GM19452 (cell line): ENCODE measurements at regions not wholly inside any gene's neighbourhood (a gene's known extent, or its start where the extent isn't known, plus 50 kb on each side); places are given as distances from the start of the nearest gene placed in this dataset.

Source experiments
- ATAC-seq: cut with Tn5 transposase; IDR thresholded peaks from one replicate; pipeline ENCODE4 v1.9.1; 2021; ENCODE audit not compliant: unreplicated experiment

GRCh38 chr2:219769090-219769910, 141.9 kb downstream of the SLC4A3 start:
- ATAC-seq = no peak

GRCh38 chr2:219772103-219772635, 144.7 kb downstream of the SLC4A3 start:
- ATAC-seq = no peak

DNA sequence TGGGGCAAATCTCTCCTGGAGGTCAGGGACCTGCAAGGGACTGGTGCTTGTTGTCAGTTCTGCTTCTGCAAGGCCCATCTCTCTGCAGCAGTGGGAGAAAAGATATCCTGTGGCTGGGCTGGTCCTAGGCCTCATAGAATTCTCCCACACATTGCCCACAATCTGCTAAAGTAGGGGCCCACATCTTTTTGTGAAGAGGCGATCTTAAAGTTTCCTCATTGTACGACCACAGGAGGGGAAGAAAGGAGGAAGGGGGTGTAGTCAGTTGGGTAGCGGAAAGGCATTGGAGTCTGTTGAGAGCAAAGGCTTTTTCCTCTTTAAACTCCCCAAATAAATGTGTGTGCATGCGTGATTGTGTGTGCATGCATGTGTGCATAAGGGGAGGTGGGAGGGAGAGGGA, 145.3 kb downstream of the SLC4A3 start:
- no peak for ATAC-seq

- ATAC-seq = no peak
These were observed 148.1 kb downstream of the SLC4A3 start for GRCh38 chr2:219775506-219775905.

- no peak for ATAC-seq
These were observed 150.0 kb downstream of the SLC4A3 start for GRCh38 chr2:219777388-219777787.

DNA sequence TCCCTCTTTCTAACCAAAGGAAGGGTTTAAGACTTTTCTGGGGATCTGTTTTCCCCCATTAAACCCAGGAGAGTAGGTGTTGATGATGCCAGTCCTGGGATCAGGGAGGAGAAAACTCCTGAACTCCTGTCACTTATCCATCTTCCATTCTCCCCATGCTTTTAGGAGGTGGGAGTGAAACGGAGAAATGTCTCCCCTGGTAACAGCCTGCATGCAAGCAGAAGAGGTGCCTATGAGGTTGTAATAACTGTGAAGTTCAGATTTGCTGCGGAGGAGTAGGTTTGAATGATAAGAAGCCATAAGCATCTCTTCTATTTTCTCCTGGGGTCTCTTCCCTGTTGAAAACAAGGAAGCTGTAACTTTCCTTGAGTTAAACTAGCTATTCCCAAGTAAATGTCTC, 150.8 kb downstream of the SLC4A3 start:
- ATAC-seq = no peak

DNA sequence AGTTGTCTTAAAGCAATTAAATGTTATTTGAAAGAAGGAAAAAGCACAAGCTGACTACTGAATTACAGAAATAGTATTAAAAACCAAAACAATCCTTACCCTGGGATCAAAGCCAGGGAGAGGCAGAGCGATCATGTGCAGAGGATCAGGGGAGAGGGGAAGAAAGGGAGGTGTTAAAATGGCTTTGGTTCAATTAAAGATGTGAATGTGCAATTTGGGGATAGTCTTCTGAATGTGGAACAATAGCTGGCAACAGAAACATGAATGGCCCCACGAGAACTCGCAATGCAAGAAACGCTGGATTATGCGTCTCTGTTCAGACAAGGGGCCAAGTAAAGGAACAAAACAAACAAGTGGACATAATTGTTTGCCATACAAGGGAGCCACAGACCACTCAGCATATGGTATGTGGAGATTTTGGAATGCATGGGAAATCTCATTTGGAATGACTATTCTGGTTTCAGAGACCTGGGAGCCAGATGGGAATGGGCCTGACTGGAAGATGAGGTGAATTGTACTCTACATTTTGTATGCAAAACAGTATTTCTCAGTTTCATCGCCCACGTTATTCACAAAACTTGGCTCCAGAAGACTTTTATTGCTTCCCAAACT, 155.4 kb downstream of the SLC4A3 start:
- ATAC-seq = no peak

- no peak for ATAC-seq
These were observed 156.0 kb downstream of the SLC4A3 start for GRCh38 chr2:219783359-219783975.

- no peak for ATAC-seq
These were observed 156.7 kb downstream of the SLC4A3 start for GRCh38 chr2:219784178-219784577.

GRCh38 chr2:219789476-219789875, 162.0 kb downstream of the SLC4A3 start:
- ATAC-seq = no peak

- no peak for ATAC-seq
These were observed 165.0 kb downstream of the SLC4A3 start for GRCh38 chr2:219792446-219792845.

DNA sequence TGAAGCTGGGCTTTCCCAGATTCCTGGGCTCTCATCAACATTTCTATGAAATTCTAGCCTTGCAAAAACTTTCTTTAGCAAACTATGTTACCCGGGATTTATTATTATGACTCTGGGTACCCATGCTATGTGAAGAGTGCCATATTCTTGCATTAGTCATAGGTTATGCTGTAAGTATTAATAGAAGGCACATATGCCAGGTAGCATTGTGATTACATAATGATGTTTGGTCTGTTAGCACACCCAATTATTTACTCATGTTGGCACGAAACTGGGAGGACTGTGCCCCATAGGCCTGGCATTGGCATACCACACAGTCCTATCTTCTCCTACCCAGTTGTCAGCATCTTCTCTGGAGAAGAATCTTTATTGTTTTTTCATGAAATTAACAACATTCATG, 171.0 kb downstream of the SLC4A3 start:
- ATAC-seq = no peak

GRCh38 chr2:219803294-219803693, 175.9 kb downstream of the SLC4A3 start:
- no peak for ATAC-seq

- no peak for ATAC-seq
These were observed 183.5 kb downstream of the SLC4A3 start for GRCh38 chr2:219810895-219811294.

DNA sequence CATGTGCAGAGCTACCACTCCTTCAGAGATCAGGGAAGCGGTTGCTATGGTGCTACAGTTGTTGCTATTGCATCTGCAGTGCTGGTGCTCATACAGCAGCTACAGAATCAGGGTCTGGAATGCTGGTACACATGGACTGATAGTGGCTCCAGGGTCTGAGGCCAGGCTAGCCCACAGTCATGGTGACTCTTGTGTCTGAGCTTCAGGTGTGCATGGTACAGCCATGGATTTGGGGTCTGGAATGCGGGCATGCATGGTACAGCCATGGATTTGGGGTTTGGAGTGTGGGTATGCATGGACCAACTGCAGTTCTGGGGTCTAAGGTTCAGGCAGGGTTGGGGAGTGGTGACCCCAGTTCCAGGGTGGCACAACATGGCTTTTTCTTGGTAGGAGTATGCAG, 185.2 kb downstream of the SLC4A3 start:
- no peak for ATAC-seq

- no peak for ATAC-seq
These were observed 193.3 kb downstream of the SLC4A3 start for GRCh38 chr2:219820767-219821166.

- no peak for ATAC-seq
These were observed 196.1 kb downstream of the SLC4A3 start for GRCh38 chr2:219823574-219823973.

GRCh38 chr2:219824996-219825395, 197.6 kb downstream of the SLC4A3 start:
- ATAC-seq = no peak

GRCh38 chr2:219828127-219828526, 200.7 kb downstream of the SLC4A3 start:
- no peak for ATAC-seq

DNA sequence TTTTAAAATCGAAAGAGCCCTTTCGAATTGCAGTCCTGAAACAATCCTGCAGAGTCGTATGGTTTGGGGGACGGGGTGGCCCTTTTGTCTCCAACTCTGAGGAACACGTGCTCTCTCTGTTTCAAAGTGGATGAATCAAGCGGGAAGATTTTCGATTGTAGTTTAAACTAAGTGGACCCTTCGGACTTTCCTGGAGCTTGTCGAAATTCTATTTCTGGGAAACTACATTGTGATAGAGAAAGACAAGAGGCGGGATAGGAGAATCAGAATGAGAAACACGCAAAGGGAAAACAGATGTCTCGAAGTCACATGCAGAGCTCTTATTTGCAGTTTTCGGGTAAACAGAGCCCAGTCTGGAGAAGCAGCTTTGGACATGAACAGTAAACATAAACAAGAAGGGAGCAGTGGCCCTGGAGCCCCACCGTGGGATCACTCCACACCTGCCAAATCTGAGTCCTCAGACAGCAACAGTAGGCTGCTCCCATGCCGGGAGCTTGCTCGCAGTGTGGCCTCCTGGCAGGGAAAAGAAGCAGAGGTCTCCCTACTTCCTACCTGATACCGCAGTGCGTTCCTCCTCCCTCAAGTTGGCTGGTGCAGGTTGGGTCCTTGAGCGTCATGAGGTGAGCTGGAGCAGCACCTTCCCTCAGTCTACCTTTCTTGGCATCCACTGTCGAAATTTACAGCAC, 202.4 kb downstream of the SLC4A3 start:
- ATAC-seq = no peak

GRCh38 chr2:219830353-219830738, 202.9 kb downstream of the SLC4A3 start:
- ATAC-seq = no peak
